ENCODE measurements at regions not wholly inside any gene's neighbourhood (a gene's known extent, or its start where the extent isn't known, plus 50 kb on each side); places are given as distances from the start of the nearest gene placed in this dataset.

GRCh38 chr13:73480779-73481559 lies 422.2 kb downstream of the KLF5 start:
- TF ChIP-seq TAF1 (IDR thresholded peaks at IDR 0.05; ENCODE audit: borderline replicate concordance, insufficient read depth, low read length): no peak
- TF ChIP-seq SIN3A (IDR thresholded peaks at IDR 0.05; ENCODE audit: borderline replicate concordance, insufficient read depth, low read length): no peak
- TF ChIP-seq REST (IDR thresholded peaks at IDR 0.05; ENCODE audit: insufficient read depth in 1 of 2, low read depth in 2 of 2, low read length in 2 of 2): no peak

Data from PFSK-1 (cell line).